ENCODE measurements at regions not wholly inside any gene's neighbourhood (a gene's known extent, or its start where the extent isn't known, plus 50 kb on each side); places are given as distances from the start of the nearest gene placed in this dataset.

- no peak overlapping the region for H3K27ac Mint-ChIP-seq
These were observed 61.9 kb upstream of the ADAMTS16 start for GRCh38 chr5:5078009-5078897.

GRCh38 chr5:5079876-5080275 is 60.3 kb upstream of the ADAMTS16 start:
- no peak for DNase-seq (ENCODE audit: low spot score in 2 of 2)
- H3K9me3 Mint-ChIP-seq: peaks cover 3 to 4% of the 10 kb centered on the region in 2 donors
- H3K27ac Mint-ChIP-seq: no peak overlapping the region
- ATAC-seq: no peak
- no peaks in the 10 kb centered on the region for H3K36me3 Mint-ChIP-seq

More at GRCh38 chr5:5078009-5078897, 61.9 kb upstream of the ADAMTS16 start:
- DNase-seq (ENCODE audit: low spot score in 2 of 2) (no peak), ATAC-seq (no peak)
- Mint-ChIP-seq H3K9me3 (peaks cover 3 to 4% of the 10 kb centered on the region in 2 donors), H3K36me3 (no peaks in the 10 kb centered on the region)

GRCh38 chr5:5080790-5081189 is 59.3 kb upstream of the ADAMTS16 start:
- ATAC-seq: no peak
- H3K36me3 Mint-ChIP-seq: no peaks in the 10 kb centered on the region
- peaks cover 3 to 4% of the 10 kb centered on the region in 2 donors for H3K9me3 Mint-ChIP-seq
- no peak for DNase-seq (ENCODE audit: low spot score in 2 of 2)
- no peak overlapping the region for H3K27ac Mint-ChIP-seq

- no peak for DNase-seq (ENCODE audit: low spot score in 2 of 2)
- H3K27ac Mint-ChIP-seq: no peak overlapping the region
- no peaks in the 10 kb centered on the region for H3K36me3 Mint-ChIP-seq
- no peak for ATAC-seq
- H3K9me3 Mint-ChIP-seq: peaks cover 4 to 7% of the 10 kb centered on the region in 2 donors
These were observed 54.7 kb upstream of the ADAMTS16 start for GRCh38 chr5:5085381-5085780.

GRCh38 chr5:5089895-5090649 is 50.1 kb upstream of the ADAMTS16 start:
- Mint-ChIP-seq H3K36me3 (no peaks in the 10 kb centered on the region), H3K9me3 (peaks cover 0 to 10% of the 10 kb centered on the region in 2 donors), H3K27ac (no peak overlapping the region)
- ATAC-seq (no peak), DNase-seq (ENCODE audit: low spot score in 2 of 2) (no peak)

Measured in activated naive CD4-positive, alpha-beta T cell treated with anti-CD3 and anti-CD28 coated beads, Interleukin-2, amount 50 U/mL, for 72 hours (primary cell).